SIG-M5 treated with dmso at 0.1 percent for 504 hours (cell line): ENCODE measurements at regions not wholly inside any gene's neighbourhood (a gene's known extent, or its start where the extent isn't known, plus 50 kb on each side); places are given as distances from the start of the nearest gene placed in this dataset.
"Not testable (repeated sequence)": the region's sequence is repeated elsewhere in the genome, so short reads cannot be mapped to it uniquely, and the experiment has no call there.

Source experiments
- DNase-seq: peaks from one replicate; lab custom pipeline; 2025; ENCODE audit not compliant: unreplicated experiment; lab: John Stamatoyannopoulos, UW

GRCh38 chr10:10667466-10667865 is 350.2 kb upstream of the CELF2 start:
- no peak for DNase-seq

GRCh38 chr10:10676972-10677371 is 340.7 kb upstream of the CELF2 start:
- no peak for DNase-seq

- peak; percentile 28 for DNase-seq
These were observed 340.2 kb upstream of the CELF2 start for GRCh38 chr10:10677479-10677878.

GRCh38 chr10:10680496-10680895 is 337.2 kb upstream of the CELF2 start:
- no peak for DNase-seq

GRCh38 chr10:10684972-10685371 is 332.7 kb upstream of the CELF2 start:
- DNase-seq: no peak

GRCh38 chr10:10685566-10685965 is 332.1 kb upstream of the CELF2 start:
- no peak for DNase-seq

- DNase-seq: no peak
These were observed 329.9 kb upstream of the CELF2 start for GRCh38 chr10:10687751-10688150.

- no peak for DNase-seq
These were observed 318.2 kb upstream of the CELF2 start for GRCh38 chr10:10699427-10699826.

GRCh38 chr10:10701084-10701611 is 316.5 kb upstream of the CELF2 start:
- no peak for DNase-seq

- DNase-seq: no peak
These were observed 315.5 kb upstream of the CELF2 start for GRCh38 chr10:10702211-10702610.

GRCh38 chr10:10703382-10703781 is 314.3 kb upstream of the CELF2 start:
- no peak for DNase-seq

- DNase-seq: no peak
These were observed 305.4 kb upstream of the CELF2 start for GRCh38 chr10:10712155-10712704.

- no peak for DNase-seq
These were observed 303.3 kb upstream of the CELF2 start for GRCh38 chr10:10714327-10714726.

GRCh38 chr10:10716972-10717371 is 300.7 kb upstream of the CELF2 start:
- DNase-seq: no peak

- no peak for DNase-seq
These were observed 295.2 kb upstream of the CELF2 start for GRCh38 chr10:10722422-10722821.

GRCh38 chr10:10725196-10725595 is 292.5 kb upstream of the CELF2 start:
- DNase-seq: no peak

GRCh38 chr10:10726101-10726500 is 291.6 kb upstream of the CELF2 start:
- DNase-seq: no peak

- DNase-seq: not testable (repeated sequence)
These were observed 290.3 kb upstream of the CELF2 start for GRCh38 chr10:10727411-10727810.

GRCh38 chr10:10727812-10728211 is 289.9 kb upstream of the CELF2 start:
- DNase-seq: no peak

GRCh38 chr10:10730471-10731043 is 287.1 kb upstream of the CELF2 start:
- no peak for DNase-seq

- DNase-seq: no peak
These were observed 286.3 kb upstream of the CELF2 start for GRCh38 chr10:10731366-10731765.

GRCh38 chr10:10734356-10735064 is 283.2 kb upstream of the CELF2 start:
- no peak for DNase-seq
